GM19468 (cell line): ENCODE measurements at regions not wholly inside any gene's neighbourhood (a gene's known extent, or its start where the extent isn't known, plus 50 kb on each side); places are given as distances from the start of the nearest gene placed in this dataset.

Experiments used
- ATAC-seq: cut with Tn5 transposase; IDR thresholded peaks from one replicate; pipeline ENCODE4 v1.9.1; 2021; ENCODE audit warnings: mild to moderate bottlenecking, moderate library complexity, moderate number of reproducible peaks; ENCODE audit not compliant: unreplicated experiment; ENCODE audit errors: extremely low read depth

- ATAC-seq: no peak
Observed at GRCh38 chrX:39096599-39096998, 295.3 kb downstream of the MID1IP1 start.

DNA sequence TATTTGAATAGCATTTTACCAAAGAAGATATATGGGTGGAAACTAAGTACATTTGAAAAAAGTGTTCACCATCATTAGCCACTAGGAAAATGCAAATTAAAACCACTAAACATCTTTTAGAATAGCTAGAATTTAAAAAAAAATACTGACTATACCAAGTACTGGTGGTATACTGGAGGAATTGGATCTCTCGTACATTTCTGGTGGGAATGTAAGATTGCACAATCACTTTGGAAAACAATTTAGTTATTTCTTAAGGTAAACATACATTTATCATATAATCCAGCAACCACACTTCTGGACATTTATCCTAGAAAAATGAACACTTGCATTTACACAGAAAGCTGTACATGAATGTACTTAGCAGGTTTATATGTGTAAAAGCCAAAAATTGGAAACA lies 303.5 kb downstream of the MID1IP1 start:
- ATAC-seq: no peak

- no peak for ATAC-seq
Observed at GRCh38 chrX:39112143-39112542, 310.9 kb downstream of the MID1IP1 start.

DNA sequence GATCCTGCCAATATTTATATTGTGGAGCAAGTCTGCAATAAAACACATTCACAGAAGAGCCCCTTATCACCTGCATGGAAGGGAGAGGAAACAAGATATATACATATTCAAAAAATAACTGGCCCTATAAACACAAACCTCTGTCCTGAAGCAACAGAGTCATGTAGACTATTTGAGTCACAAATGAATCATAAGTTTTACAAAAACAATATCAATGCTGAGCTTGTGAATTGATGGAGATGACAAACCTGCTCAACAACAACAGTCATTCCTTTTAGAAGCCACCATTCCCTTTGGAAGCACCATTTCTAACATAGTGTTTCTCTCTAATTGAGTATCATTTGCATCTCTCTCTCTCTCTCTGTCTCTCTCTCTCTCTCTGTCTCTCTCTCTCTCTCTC lies 313.9 kb downstream of the MID1IP1 start:
- ATAC-seq: no peak

- ATAC-seq: no peak
Observed at GRCh38 chrX:39117101-39117500, 315.8 kb downstream of the MID1IP1 start.

GRCh38 chrX:39121903-39122302 lies 320.6 kb downstream of the MID1IP1 start:
- no peak for ATAC-seq

DNA sequence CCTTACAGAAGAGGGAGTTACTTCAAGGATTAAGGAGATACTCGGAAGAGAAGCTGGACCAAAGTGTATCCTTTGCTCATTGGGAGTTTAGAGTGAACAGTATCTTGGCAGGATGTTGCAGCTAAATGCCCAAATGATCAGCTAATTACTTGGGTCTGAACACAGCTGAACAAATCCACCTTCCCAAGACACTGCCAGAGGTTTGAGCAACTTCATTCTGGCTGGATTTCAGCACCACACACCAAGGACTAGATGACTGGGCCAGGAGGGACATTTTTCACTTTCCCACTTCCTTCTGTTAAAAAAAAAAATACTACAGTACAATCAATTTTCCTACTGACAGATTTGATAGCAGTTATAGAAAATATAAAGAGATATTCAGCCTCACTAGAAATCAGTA lies 324.6 kb downstream of the MID1IP1 start:
- no peak for ATAC-seq

DNA sequence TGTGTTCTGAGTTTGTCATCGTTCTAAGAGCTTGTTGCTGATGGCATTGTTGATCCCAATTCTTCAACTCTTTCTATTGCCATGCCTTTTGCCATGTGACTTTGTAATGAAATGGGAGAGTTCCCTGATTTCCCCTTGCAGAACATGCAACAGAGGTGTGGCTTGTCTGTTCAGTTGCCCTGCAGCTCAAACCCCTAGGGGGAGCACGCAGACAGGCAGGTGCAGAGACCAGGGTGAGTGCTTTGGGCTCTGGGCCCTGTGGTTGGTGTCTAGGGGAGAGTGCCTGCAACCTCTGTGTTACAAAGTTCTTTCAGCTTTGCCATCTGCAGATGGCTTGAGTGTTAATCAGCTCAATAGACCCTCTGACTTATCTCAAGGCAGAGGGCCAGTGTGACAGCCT lies 332.7 kb downstream of the MID1IP1 start:
- ATAC-seq: no peak

DNA sequence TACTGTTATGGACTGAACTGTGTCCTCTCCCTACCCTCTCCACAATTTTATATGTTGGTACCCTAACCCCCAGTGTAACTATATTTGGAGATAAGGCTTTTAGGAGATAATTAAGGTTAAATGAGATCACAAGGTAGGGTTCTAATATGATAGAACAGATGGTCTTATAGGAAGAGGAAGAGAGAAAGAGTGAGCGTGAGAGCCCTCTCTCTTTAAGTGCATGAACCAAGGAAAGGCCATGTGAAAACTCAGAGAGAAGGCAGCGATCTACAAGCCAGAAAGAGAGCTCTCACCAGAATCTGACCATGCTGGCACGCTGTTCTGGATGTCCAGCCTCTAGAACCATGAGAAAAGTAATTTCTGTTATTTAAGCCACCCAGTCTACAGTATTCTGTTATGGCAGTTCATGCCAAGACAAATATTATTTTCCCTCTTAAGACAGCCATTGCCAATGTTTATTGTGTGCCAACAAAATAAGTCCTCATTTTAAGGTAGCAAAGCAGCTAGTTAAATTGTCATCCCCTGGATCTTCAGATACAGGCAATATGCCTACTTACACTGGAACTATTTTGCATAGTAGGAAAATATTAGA lies 336.2 kb downstream of the MID1IP1 start:
- no peak for ATAC-seq

DNA sequence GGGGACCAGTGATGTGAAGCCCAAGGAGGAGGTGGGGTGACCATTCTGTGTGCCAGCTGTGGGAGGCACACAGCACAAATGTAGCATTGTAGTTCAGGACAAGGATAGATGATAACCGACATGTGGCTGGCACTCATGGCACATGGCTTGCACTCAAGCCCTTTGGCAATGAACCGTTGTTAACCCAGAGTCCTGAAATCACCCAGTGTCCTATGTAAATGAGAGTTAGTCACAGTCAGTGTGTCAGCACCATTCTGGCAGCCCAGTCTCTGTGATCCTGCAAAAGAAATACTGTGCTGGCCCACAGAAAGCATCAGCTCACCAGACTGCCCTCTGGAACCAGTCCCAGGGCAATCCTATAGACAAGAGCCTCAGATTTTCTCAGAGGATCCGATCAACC lies 339.3 kb downstream of the MID1IP1 start:
- no peak for ATAC-seq

GRCh38 chrX:39144323-39144722 lies 343.1 kb downstream of the MID1IP1 start:
- peak; percentile 77 for ATAC-seq

GRCh38 chrX:39144956-39145355 lies 343.7 kb downstream of the MID1IP1 start:
- ATAC-seq: peak; percentile 5

GRCh38 chrX:39145859-39146258 lies 344.6 kb downstream of the MID1IP1 start:
- no peak for ATAC-seq

GRCh38 chrX:39149761-39150160 lies 348.5 kb downstream of the MID1IP1 start:
- no peak for ATAC-seq

DNA sequence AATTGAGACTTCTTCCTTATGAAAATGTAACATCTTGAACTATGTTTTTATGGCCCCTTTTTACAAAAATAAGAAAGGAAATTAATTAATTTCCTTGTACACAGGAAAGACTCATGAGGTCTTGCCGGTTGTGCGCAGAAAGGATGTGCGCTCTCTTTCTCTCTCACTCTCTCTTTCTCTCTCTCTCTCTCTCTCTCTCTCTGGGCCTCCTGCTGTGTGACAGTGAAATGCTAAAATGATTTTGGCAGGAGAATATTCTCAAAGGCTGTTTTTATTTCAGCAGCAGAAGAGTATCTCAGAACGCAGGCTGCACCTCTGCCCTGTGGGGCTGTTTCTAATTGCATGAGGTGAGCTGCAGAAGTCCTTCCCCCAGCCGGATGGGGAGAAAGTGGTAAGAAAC lies 349.0 kb downstream of the MID1IP1 start:
- ATAC-seq: no peak

DNA sequence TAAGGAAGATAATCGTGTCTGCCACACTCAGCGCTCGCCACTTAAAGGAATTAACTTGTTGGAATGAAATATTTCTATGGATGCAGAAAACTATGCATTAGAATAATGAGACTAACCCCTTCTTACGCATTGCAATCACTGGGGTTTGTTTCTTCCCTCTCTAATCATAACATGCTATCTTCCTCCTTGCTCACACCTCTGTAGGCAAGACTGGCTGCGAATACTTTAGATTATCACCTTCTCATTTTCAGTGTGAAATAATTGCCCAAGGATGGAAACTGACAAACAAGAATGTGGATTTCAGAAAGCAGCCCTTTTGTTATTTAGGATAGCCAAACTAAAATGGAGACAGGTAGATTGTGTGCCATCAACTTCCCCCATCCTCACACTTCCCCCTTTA lies 349.4 kb downstream of the MID1IP1 start:
- ATAC-seq: no peak

GRCh38 chrX:39152106-39152649 lies 350.9 kb downstream of the MID1IP1 start:
- ATAC-seq: no peak

GRCh38 chrX:39156051-39156450 lies 354.8 kb downstream of the MID1IP1 start:
- ATAC-seq: no peak

- ATAC-seq: no peak
Observed at GRCh38 chrX:39157006-39157405, 355.7 kb downstream of the MID1IP1 start.

- ATAC-seq: no peak
Observed at GRCh38 chrX:39157796-39158195, 356.5 kb downstream of the MID1IP1 start.

GRCh38 chrX:39158801-39159657 lies 357.8 kb downstream of the MID1IP1 start:
- peak; percentile 47 for ATAC-seq
